SW480 (cell line): ENCODE measurements at regions not wholly inside any gene's neighbourhood (a gene's known extent, or its start where the extent isn't known, plus 50 kb on each side); places are given as distances from the start of the nearest gene placed in this dataset.
"Not testable (repeated sequence)": the region's sequence is repeated elsewhere in the genome, so short reads cannot be mapped to it uniquely, and the experiment has no call there.

Source experiments
- DNase-seq: peaks from one replicate; pipeline ENCODE4 v3.0.0-alpha.2; 2016; ENCODE audit warnings: low spot score

GRCh38 chr12:20132818-20133217 lies 235.5 kb upstream of the PDE3A start:
- no peak for DNase-seq

- DNase-seq, result no peak
Measured at GRCh38 chr12:20134652-20135051, 233.7 kb upstream of the PDE3A start.

DNA sequence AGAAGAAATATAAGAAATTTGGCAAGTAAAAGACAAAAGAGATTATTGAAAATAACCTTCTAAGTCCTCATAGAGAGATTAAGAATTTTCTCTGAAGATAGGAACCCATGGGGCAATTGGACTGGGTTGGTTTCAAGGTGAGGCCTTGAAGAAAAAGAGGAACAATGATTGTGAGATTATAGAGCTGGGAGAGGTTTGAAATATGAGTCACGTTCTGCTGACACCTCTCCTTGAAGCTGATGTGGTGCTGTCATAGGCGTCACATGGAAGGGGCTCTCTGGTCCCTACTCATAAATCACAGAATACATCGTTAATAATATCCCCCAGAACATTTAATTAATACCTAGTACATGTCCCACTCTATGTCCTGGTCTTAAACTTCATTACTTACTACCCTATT lies 227.6 kb upstream of the PDE3A start:
- DNase-seq, result no peak

GRCh38 chr12:20142316-20142715 lies 226.0 kb upstream of the PDE3A start:
- no peak for DNase-seq

DNA sequence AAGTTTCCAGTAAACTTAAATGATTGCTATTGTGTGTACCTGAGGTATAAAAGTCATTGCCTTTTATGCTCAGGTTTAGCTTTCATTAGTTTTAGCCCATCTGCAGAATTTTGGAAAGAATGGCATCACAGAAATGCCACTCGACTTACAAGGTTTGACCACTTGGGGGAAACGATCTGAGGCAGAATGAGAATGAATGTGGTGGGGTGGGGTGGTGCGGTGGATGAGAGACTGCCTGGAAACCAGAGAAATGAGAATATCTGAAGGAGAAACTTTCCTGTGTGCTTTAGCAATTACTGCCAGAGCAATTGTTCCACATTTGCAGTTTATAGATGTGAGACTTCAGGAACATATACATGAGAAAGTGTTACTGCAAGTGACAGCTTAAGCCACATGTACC lies 225.4 kb upstream of the PDE3A start:
- no peak for DNase-seq

DNA sequence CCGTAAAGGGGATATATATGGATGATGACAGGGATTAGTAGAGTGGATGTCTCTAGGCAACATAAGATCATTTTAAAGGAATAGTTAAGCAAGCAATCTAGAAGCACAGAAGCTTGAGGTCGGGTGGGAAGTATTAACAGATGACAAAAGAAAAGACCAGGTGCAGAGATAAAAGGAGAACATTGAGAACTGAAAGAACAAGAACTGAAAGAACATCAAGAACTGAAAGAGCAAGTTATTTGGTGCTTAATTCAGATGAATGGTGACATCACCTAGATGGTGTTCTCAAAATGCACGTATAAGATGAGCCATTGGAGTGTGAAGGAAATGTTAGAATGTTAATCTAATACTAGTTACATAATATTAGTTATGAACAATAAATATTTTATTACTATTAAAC lies 224.0 kb upstream of the PDE3A start:
- DNase-seq, result no peak

DNA sequence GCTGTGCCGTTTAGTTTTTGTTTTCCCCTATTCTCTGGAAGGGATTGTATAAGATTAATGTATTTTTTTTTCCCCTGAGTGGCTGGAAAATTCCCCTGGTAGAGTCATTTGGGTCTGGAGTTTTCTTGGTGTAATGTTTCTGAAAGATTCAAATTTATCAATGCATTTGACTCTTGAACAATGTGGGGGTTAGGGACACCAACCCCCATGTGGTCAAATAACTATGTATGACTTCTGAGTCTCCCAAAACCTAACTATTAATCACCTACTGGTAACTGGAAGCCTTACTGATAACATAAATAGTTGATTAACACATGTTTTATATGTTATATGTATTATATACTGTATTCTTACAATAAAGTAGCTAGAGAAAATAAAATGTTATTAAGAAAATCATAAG lies 220.1 kb upstream of the PDE3A start:
- DNase-seq, result no peak

GRCh38 chr12:20150835-20151422 lies 217.4 kb upstream of the PDE3A start:
- DNase-seq, result no peak

GRCh38 chr12:20154052-20154451 lies 214.3 kb upstream of the PDE3A start:
- peak; percentile 4 for DNase-seq

- DNase-seq, result no peak
Measured at GRCh38 chr12:20155374-20155773, 213.0 kb upstream of the PDE3A start.

GRCh38 chr12:20160899-20161298 lies 207.4 kb upstream of the PDE3A start:
- not testable (repeated sequence) for DNase-seq

DNA sequence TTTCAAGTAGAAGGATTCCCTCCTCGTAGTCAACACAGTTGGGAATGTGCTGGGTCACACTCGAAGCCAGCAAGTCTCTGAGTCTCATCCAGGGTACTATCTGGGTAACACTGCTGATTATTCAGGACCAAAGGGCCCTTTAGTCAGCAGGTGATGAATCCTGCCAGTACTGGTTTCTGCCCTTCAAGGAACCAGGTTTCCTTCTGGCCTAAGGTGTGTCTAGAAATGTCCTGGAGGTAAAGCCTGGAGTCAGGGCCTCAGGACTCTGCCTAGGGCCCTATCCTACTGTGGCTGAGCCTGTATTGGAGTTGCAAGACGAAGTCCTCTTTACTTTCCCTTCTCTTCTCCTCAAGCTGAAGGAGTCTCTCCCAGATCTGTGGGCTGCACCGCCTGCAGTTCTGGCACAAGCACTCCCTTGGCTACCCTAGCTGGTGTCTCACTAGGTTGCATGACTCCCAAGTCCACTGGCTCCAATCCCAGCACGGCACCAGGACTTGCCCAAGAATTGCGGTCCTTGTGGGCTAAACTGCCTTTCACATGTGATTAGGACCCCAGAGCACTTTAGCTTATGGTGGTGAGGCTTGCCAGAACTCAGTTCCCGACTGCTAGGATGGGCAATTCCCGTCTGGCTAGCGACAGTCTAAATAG lies 193.7 kb upstream of the PDE3A start:
- no peak for DNase-seq

GRCh38 chr12:20175704-20176388 lies 192.5 kb upstream of the PDE3A start:
- no peak for DNase-seq

DNA sequence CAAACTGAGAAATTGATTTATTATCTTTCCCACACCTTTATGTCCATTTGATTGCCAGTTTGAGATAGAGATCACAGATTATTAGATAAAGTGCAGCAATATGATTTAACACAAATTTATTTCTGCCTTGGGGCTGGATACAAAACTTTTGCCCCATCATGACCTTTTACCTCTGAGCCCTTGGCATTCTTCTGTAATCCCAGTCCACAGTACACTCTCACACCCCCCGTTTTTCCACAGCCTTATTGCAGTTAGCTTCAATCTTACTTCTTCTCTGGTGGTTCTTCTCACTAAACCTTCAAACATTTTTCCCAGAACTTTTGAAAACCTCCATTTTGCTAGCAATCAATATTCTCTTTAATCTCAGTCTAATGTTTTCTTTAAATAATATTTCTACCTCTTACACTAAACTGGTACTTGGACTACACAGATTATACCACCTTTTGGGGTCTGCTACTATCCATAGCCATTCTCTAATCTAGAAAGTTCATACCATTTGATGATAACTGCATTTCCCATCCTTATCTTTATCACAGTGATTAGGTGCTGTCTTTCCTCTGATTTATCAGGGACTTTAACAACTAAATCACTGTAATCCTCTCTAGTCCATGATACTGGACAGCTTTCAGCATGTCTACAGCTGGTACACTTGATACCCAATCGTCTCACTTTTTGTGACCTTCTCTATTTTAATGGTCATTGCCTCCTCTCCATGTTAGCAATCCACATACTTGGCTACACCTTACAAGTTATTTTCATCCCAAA lies 186.7 kb upstream of the PDE3A start:
- no peak for DNase-seq

DNA sequence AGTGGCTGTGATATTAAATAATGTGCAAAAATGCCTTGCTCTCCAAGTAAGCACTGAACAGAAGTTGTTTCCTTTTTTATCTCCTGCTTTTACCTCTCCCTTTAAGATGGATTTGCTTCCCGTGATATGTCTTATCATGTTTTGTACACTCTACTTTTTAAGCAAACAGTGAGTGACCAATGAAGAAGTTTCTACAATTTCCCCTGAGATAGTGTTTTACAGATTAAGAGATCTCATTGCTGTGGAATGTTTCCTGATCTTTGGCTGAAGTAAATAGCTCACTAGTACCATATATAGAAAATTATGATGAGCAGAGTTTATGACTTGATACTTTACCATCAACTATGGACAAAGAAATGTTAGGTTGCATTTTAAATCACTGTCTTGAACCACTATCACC lies 184.8 kb upstream of the PDE3A start:
- no peak for DNase-seq

DNA sequence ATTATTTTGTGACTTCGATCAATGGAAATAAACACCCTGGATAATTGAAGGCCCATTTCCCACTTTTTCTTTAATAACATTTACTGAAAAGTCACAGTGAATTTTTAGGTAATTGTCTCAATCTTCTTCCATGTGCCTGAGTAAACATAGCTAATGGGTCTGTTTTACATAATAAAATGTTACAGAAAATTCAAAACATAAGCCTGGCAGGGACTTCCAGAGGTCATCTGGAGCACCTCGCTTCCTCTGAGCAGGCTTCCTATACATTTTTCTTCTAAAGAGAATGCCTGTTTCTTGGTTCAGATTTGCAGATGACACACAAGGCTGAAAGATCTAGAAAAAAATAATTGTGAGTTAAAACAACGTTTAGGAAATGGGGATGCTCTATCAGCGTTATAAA lies 183.8 kb upstream of the PDE3A start:
- no peak for DNase-seq

- no peak for DNase-seq
Measured at GRCh38 chr12:20187456-20187855, 180.9 kb upstream of the PDE3A start.

DNA sequence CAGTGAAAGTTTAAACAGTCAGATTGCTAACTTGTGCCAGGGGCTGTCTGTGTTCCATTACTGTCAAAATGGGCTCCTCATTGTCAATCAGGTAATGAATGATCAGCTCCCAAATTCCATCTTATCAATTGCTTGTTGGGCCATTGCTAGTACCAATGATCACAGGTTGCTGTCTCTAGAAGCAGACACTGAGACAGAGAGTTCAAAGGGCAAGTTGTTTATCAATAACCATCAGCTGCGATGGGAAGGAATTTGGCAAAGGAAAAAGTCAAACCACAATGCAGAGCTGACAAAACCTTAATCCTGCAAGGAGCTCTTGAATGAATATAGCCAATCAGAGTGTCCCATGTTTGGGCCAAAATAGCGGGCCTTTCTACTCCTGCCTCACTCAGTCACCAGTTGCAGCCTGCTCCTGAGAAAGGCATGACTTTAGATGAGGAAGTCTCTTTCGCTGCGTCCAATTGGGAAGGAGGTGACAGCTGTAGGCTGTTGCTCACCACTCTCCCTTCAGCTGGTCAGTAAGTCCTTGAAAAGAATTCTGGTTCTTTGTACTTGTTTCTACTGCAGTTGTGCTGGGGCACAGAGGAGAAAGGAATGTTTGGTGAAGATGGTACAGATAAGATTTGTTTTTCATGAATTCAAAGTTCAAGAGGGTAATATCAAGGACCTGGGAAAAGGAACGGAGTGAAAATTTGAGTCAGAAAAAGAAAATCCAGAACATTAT lies 179.2 kb upstream of the PDE3A start:
- no peak for DNase-seq

DNA sequence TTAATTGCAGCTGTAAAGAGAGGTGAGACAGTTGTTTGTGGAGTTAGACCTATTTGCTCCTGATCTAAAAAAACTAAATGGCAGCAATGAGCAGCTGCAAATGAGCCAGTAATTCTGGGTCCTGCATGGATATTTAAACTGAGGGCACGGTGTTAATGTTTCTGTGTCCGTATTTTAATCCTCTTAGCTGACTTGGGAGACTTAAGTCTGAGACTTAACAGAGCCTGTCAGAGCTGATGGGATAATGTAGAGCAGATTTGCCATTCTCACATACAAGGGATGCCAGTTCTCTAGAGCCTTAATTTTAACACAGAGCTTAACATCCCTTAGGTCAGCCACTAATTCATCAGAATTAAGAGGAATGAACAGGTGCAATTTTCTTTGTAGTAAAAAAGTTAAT lies 178.6 kb upstream of the PDE3A start:
- DNase-seq, result no peak

- DNase-seq, result peak; percentile 11
Measured at GRCh38 chr12:20194171-20194570, 174.2 kb upstream of the PDE3A start.

GRCh38 chr12:20196767-20197166 lies 171.6 kb upstream of the PDE3A start:
- no peak for DNase-seq

DNA sequence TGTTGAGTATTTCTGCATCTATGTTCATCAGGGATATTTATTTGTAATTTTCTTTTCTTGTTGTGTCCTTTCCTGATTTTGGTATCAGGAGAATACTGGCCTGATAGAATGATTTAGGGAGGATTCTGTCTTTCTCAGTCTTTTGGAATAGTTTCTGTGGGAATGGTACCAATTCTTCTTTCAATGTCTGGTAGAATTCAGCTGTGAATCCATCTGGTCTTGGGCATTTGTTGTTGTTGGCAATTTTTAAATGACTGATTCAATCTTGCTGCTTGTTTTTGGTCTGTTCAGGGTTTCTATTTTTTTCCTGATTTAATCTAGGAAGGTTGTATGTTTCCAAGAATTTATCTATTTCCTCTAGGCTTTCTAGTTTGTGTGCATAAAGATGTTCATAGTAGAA lies 170.9 kb upstream of the PDE3A start:
- no peak for DNase-seq
